ENCODE measurements at regions not wholly inside any gene's neighbourhood (a gene's known extent, or its start where the extent isn't known, plus 50 kb on each side); places are given as distances from the start of the nearest gene placed in this dataset.

DNA sequence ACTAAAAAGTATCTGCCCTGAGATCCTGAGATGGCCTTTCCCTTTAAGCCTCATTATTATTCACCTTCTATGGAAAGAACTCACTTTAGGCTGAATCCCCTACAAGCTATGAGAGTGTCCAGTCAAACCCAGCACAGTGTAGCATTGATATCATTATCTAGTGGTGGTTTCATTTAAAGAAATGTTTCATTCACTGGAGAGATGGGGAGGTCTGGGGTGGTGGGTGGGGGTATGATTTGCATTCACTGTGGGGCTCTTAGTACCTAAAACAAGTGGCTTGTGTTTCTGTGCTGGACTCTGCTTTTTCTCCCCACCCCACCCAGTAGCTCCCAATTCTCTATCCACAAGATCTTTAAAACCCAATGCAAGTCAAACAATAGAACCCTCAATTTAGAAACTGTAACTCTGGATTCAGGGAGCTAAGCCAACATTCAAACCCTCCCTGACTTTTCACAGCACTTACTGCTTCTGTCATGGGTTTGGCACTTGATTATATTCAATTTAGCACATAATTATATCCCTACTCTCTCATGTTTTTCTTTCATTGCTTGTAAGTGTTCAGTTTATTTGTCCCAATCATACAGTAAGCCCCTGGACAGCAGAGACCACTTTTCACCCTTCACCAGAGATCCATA, 310.5 kb upstream of the THBS1 start:
- H3K27me3 ChIP-seq (replicated peaks; ENCODE audit: insufficient read depth): no peaks in the 10 kb centered on the region
- H3K27ac ChIP-seq: no peak overlapping the region
- H3K4me1 ChIP-seq (ENCODE audit: control insufficient read depth in 1 of 2, low read depth in 2 of 2): no peaks in the 10 kb centered on the region
- no peaks in the 10 kb centered on the region for H3K36me3 ChIP-seq
- TF ChIP-seq, protein P1, sequence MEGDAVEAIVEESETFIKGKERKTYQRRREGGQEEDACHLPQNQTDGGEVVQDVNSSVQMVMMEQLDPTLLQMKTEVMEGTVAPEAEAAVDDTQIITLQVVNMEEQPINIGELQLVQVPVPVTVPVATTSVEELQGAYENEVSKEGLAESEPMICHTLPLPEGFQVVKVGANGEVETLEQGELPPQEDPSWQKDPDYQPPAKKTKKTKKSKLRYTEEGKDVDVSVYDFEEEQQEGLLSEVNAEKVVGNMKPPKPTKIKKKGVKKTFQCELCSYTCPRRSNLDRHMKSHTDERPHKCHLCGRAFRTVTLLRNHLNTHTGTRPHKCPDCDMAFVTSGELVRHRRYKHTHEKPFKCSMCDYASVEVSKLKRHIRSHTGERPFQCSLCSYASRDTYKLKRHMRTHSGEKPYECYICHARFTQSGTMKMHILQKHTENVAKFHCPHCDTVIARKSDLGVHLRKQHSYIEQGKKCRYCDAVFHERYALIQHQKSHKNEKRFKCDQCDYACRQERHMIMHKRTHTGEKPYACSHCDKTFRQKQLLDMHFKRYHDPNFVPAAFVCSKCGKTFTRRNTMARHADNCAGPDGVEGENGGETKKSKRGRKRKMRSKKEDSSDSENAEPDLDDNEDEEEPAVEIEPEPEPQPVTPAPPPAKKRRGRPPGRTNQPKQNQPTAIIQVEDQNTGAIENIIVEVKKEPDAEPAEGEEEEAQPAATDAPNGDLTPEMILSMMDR (IDR thresholded peaks at IDR 0.05): no peak
- DNase-seq (ENCODE audit: low spot score) (no peak), ATAC-seq (ENCODE audit: insufficient number of reproducible peaks, low FRiP score, low read depth) (no peak)
- H3K4me3 ChIP-seq: no peak overlapping the region
- no peaks in the 10 kb centered on the region for H3K9me3 ChIP-seq

DNA sequence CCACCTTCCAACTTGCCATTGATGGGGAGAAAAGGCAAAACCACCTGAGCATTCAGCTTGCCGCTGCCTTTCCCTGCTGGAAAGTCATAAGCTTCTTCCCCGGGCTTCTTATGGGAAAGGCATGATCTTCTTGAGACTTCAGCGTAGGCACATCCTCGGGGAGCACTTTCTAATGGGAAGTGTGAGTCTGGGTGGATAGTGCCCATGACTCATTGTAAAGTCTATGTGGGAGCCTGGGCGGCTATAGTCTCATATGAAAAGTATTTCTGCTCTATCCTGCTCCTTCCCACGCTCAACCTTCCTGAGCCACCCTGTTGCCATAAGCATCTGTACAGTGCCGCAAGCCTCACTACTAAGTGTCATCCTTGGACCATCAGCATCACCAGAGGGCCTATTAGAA, 309.9 kb upstream of the THBS1 start:
- TF ChIP-seq, protein P1 (IDR thresholded peaks at IDR 0.05): no peak
- Histone ChIP-seq H3K4me1 (ENCODE audit: control insufficient read depth in 1 of 2, low read depth in 2 of 2) (no peaks in the 10 kb centered on the region), H3K9me3 (no peaks in the 10 kb centered on the region), H3K27ac (no peak overlapping the region), H3K4me3 (no peak overlapping the region), H3K27me3 (replicated peaks; ENCODE audit: insufficient read depth) (no peaks in the 10 kb centered on the region), H3K36me3 (no peaks in the 10 kb centered on the region)
- no peak for DNase-seq (ENCODE audit: low spot score)
- no peak for ATAC-seq (ENCODE audit: insufficient number of reproducible peaks, low FRiP score, low read depth)

DNA sequence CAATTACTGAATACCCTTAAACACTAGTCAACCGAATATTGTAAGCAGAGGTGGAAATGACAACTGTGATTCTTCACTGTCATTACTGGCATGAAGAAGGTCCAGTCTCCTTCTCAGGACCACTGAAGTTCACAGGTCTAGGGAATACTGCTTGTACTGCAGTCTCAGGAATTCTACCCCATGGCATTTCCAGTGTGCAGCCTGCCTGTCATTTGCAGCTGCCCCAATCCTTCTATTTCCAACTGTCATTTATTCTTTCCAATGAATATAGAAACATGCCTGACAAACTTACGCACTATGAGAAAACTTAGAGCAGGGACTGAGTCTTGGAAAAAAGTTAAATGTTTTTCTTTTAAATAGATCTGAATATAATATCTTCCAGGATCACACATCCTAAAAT, 308.0 kb upstream of the THBS1 start:
- DNase-seq (ENCODE audit: low spot score) (no peak), ATAC-seq (ENCODE audit: insufficient number of reproducible peaks, low FRiP score, low read depth) (no peak)
- Histone ChIP-seq H3K36me3 (no peaks in the 10 kb centered on the region), H3K9me3 (no peaks in the 10 kb centered on the region), H3K27ac (no peak overlapping the region), H3K27me3 (replicated peaks; ENCODE audit: insufficient read depth) (no peaks in the 10 kb centered on the region), H3K4me3 (no peak overlapping the region), H3K4me1 (ENCODE audit: control insufficient read depth in 1 of 2, low read depth in 2 of 2) (no peaks in the 10 kb centered on the region)
- TF ChIP-seq, protein P1 (IDR thresholded peaks at IDR 0.05): no peak

DNA sequence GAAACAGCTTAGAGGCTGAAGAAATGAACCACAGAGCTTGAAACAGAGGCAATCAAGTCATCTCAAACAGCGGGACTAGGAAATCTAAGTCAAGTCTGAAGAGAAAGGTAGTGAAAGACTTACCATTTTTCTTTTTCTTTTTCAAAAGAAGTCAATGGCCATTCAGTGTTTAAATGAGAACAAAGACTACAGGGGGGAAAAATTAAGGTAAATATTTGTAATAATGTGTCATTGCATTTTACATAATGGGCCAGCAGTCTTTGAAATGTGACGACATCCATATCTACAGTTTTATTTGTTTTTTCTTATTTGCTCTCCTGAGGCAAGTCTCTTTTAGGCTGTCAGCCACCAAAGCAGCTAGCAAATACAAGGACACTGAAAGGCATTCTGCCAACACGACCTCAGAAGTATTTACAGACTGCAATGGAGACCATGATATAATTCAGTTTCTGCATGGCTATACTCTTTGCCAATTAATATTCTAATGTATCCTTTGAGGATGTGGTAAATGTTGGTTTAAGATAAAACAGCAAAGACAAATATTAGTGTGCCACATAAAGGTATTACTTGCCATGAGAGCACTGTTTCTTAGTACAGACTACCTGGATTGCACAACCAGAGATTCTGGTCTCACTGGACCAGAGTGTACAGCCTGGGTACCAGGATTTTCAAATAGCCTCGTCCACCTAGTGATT, 307.0 kb upstream of the THBS1 start:
- no peak for ATAC-seq (ENCODE audit: insufficient number of reproducible peaks, low FRiP score, low read depth)

DNA sequence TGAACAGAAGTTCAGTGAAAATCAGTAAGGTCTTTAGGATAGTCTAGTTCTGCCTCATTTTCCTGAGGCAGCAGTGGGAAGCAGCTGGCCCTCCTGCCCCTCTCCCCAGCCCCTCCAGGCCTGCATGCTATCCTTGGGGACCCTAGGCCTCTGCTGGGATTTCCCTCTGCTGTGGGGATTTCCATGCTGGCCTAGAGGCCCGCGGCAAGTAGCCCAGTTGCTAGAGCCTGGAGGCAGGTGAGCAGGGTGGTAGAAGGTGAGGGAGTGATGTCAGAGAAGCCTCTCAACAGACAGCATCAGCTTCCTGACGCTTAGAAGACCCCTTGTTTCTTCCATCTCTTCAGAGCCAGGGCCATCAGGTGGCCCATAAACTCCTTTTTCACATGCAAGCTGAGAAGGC, 305.8 kb upstream of the THBS1 start:
- ATAC-seq (ENCODE audit: insufficient number of reproducible peaks, low FRiP score, low read depth) (no peak), DNase-seq (ENCODE audit: low spot score) (no peak)
- Histone ChIP-seq H3K4me3 (no peak overlapping the region), H3K27ac (no peak overlapping the region), H3K4me1 (ENCODE audit: control insufficient read depth in 1 of 2, low read depth in 2 of 2) (no peaks in the 10 kb centered on the region), H3K27me3 (replicated peaks; ENCODE audit: insufficient read depth) (no peaks in the 10 kb centered on the region), H3K9me3 (no peaks in the 10 kb centered on the region), H3K36me3 (no peaks in the 10 kb centered on the region)
- TF ChIP-seq, protein P1 (IDR thresholded peaks at IDR 0.05): no peak

More for the DNA sequence above, 307.0 kb upstream of the THBS1 start:
- DNase-seq (ENCODE audit: low spot score): no peak
- H3K4me3 ChIP-seq: no peak overlapping the region
- H3K27ac ChIP-seq: no peak overlapping the region
- TF ChIP-seq, protein P1 (IDR thresholded peaks at IDR 0.05): no peak
- no peaks in the 10 kb centered on the region for H3K9me3 ChIP-seq
- no peaks in the 10 kb centered on the region for H3K36me3 ChIP-seq
- no peaks in the 10 kb centered on the region for H3K4me1 ChIP-seq (ENCODE audit: control insufficient read depth in 1 of 2, low read depth in 2 of 2)
- no peaks in the 10 kb centered on the region for H3K27me3 ChIP-seq (replicated peaks; ENCODE audit: insufficient read depth)

All from thoracic aorta (tissue), 2 donors.